ENCODE measurements at regions not wholly inside any gene's neighbourhood (a gene's known extent, or its start where the extent isn't known, plus 50 kb on each side); places are given as distances from the start of the nearest gene placed in this dataset.

DNA sequence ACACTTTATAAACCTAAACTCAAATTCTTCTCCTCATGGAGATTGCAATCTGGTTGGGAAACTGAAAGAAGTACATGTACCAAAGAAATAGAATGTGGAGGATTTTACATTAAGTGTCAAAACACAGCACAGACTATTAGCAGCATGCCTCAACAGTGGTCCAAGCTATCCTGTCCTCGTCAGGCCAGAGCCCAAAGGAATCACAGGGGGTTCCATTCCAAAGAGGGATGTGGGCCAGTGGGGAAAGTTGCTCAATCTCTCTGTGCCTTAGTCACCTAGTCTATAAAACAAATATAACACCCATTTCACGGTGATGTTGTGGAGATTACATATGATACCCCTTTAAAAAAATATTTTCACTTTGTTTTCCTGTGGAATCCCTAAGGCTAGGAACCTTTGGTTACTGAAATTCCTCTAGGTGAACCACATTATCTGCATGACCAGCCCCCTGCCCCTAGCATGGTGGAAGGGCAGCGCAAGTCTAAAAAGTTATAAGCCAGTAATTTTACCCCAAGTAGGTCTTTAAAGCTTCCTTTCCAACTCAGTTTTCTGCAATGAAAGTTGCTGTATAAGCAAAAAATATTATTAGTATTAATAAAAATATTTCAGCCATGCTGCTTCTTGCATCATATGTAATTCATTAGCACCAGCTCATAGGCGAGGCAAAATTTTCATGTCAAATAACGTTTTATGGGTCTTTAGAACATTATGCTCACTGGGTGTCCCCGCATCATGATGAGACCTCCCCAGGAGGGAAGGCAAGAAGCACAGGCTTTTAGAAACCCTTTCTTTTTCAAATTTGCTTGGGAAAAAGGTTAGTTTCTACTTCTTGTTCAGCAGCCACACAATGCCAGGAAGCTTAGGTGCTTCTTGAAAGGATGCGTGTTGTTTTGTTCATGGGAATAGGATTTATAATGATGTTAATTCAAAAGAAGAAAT lies 548.8 kb upstream of the PKN2 start:
- TF ChIP-seq GLIS3 (CRISPR knock-in tag; IDR thresholded peaks at IDR 0.05) (no peak), ZNF8 (CRISPR knock-in tag; IDR thresholded peaks at IDR 0.05) (no peak)
